Loucy (cell line): ENCODE measurements at regions not wholly inside any gene's neighbourhood (a gene's known extent, or its start where the extent isn't known, plus 50 kb on each side); places are given as distances from the start of the nearest gene placed in this dataset.

Experiments used
- H2AFZ ChIP-seq: fragments of 200-600 bp; sonication (generic); 2 replicates; pipeline ENCODE4 v1.6.0; 2016; ENCODE audit warnings: antibody characterized with exemption, mild to moderate bottlenecking, low read length, moderate library complexity
- H3F3A ChIP-seq: fragments of 200-600 bp; 2 replicates; pipeline ENCODE4 v1.6.0; 2016; ENCODE audit warnings: antibody characterized with exemption, low read depth, mild to moderate bottlenecking
- H3K27me3 ChIP-seq: fragments of 200-600 bp; sonication (generic); 2 replicates; pipeline ENCODE4 v1.6.1; 2014; ENCODE audit warnings: low read length, mild to moderate bottlenecking; ENCODE audit not compliant: insufficient read depth, poor library complexity, severe bottlenecking
- H3K36me3 ChIP-seq: fragments of 200-600 bp; sonication (generic); 2 replicates; pipeline ENCODE4 v1.6.1; 2016; ENCODE audit warnings: low read length; ENCODE audit not compliant: insufficient read depth
- H3K4me1 ChIP-seq: fragments of 200-600 bp; sonication (generic); 2 replicates; pipeline ENCODE4 v1.5.1; 2014; ENCODE audit warnings: low read length, mild to moderate bottlenecking; ENCODE audit not compliant: insufficient read depth, poor library complexity, severe bottlenecking
- H3K4me2 ChIP-seq: fragments of 200-600 bp; sonication (generic); 2 replicates; pipeline ENCODE4 v1.6.0; 2014; ENCODE audit warnings: antibody characterized with exemption, low read length, low read depth, mild to moderate bottlenecking; ENCODE audit not compliant: poor library complexity, severe bottlenecking
- H3K4me3 ChIP-seq: fragments of 200-600 bp; sonication (generic); 2 replicates; pipeline ENCODE4 v1.5.1; 2014; ENCODE audit warnings: low read length, mild to moderate bottlenecking, mixed read lengths; ENCODE audit not compliant: poor library complexity, severe bottlenecking
- H3K79me2 ChIP-seq: fragments of 200-600 bp; sonication (generic); 2 replicates; pipeline ENCODE4 v1.6.1; 2014; ENCODE audit warnings: low read length; ENCODE audit not compliant: insufficient read depth
- H3K9ac ChIP-seq: fragments of 200-600 bp; sonication (generic); 2 replicates; pipeline ENCODE4 v1.6.0; 2014; ENCODE audit warnings: mild to moderate bottlenecking, low read depth, low read length, moderate library complexity; ENCODE audit not compliant: poor library complexity, severe bottlenecking
- H3K9me2 ChIP-seq: fragments of 200-600 bp; sonication (generic); replicated peaks from 2 replicates; pipeline ENCODE4 v1.6.1; 2016; ENCODE audit warnings: low read depth, low read length, mixed read lengths
- H3K9me3 ChIP-seq: fragments of 200-600 bp; sonication (generic); 2 replicates; pipeline ENCODE4 v1.6.1; 2014; ENCODE audit warnings: mild to moderate bottlenecking, antibody characterized with exemption, low read length, low read depth; ENCODE audit not compliant: insufficient read depth
- H4K20me1 ChIP-seq: fragments of 200-600 bp; sonication (generic); 2 replicates; pipeline ENCODE4 v1.6.0; 2014; ENCODE audit warnings: antibody characterized with exemption, low read length, mild to moderate bottlenecking; ENCODE audit not compliant: insufficient read depth, poor library complexity, severe bottlenecking
- EZH2phosphoT487 ChIP-seq: fragments of 200-600 bp; IDR thresholded peaks from 2 replicates; pipeline ENCODE4 v1.6.1; 2018; ENCODE audit warnings: antibody characterized with exemption, mild to moderate bottlenecking, moderate library complexity, borderline replicate concordance
- TF ChIP-seq, protein P1 (sequence below): fragments of 200-600 bp; sonication (generic); conservative IDR thresholded peaks from 2 replicates; pipeline ENCODE4 v1.5.1; 2014; ENCODE audit warnings: mild to moderate bottlenecking, antibody characterized with exemption, low read length

DNA sequence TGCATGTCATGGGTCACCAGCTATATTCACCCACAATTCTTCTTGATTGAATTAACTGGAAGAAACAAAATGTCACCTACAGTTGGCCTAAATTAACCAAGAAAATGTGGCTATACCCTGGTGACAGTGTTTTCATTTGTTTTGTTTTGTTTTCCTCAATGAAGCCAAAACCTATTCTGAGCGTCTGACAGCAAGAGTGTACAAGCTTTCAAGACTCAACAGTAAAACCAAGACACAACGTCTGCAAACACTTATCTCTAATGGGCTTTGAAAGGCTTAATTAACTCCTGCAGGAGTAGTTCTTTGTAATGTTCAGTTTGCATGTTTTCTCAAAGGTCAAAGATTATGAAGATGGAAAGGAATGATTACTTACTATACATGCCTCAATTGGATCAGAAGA, 827.6 kb upstream of the KLHL29 start:
- H3K36me3 ChIP-seq: no peaks in the 10 kb centered on the region
- no peaks in the 10 kb centered on the region for H3K27me3 ChIP-seq
- H3K4me1 ChIP-seq: no peaks in the 10 kb centered on the region
- H3K4me3 ChIP-seq: no peak overlapping the region
- no peaks in the 10 kb centered on the region for H3K9me2 ChIP-seq
- TF ChIP-seq, protein P1, sequence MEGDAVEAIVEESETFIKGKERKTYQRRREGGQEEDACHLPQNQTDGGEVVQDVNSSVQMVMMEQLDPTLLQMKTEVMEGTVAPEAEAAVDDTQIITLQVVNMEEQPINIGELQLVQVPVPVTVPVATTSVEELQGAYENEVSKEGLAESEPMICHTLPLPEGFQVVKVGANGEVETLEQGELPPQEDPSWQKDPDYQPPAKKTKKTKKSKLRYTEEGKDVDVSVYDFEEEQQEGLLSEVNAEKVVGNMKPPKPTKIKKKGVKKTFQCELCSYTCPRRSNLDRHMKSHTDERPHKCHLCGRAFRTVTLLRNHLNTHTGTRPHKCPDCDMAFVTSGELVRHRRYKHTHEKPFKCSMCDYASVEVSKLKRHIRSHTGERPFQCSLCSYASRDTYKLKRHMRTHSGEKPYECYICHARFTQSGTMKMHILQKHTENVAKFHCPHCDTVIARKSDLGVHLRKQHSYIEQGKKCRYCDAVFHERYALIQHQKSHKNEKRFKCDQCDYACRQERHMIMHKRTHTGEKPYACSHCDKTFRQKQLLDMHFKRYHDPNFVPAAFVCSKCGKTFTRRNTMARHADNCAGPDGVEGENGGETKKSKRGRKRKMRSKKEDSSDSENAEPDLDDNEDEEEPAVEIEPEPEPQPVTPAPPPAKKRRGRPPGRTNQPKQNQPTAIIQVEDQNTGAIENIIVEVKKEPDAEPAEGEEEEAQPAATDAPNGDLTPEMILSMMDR: no peak
- TF ChIP-seq EZH2phosphoT487: no peak
- no peaks in the 10 kb centered on the region for H3F3A ChIP-seq
- H4K20me1 ChIP-seq: no peaks in the 10 kb centered on the region
- no peaks in the 10 kb centered on the region for H3K79me2 ChIP-seq
- H3K4me2 ChIP-seq: no peak overlapping the region
- H2AFZ ChIP-seq: no peak overlapping the region
- no peak overlapping the region for H3K9ac ChIP-seq
- no peaks in the 10 kb centered on the region; the same call in 1 of the 2 replicates for H3K9me3 ChIP-seq

DNA sequence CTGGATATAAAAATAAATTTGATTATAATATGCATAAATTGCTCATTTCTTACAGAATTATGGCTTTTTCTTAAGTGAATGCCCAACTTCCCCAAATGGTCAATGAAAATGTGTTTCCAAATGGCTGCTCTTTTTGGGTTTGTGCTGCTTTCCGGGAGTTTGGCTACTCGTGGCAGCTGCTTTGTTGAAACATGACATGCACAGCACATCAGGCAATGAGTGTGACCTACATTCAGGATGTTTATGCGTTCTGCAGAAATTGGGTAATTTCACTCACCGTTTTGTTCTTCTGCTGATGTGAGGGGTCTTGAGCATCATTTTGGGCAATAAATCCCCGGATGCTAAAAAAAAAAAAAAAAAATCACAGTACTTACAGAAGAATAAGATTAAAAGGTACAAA, 825.0 kb upstream of the KLHL29 start:
- no peaks in the 10 kb centered on the region for H3K36me3 ChIP-seq
- no peaks in the 10 kb centered on the region; the same call in 1 of the 2 replicates for H3K9me3 ChIP-seq
- no peak overlapping the region for H3K4me2 ChIP-seq
- H3F3A ChIP-seq: no peaks in the 10 kb centered on the region
- H3K4me3 ChIP-seq: no peak overlapping the region
- no peaks in the 10 kb centered on the region for H3K79me2 ChIP-seq
- no peaks in the 10 kb centered on the region for H3K4me1 ChIP-seq
- H3K27me3 ChIP-seq: no peaks in the 10 kb centered on the region
- no peaks in the 10 kb centered on the region for H4K20me1 ChIP-seq
- H3K9me2 ChIP-seq: no peaks in the 10 kb centered on the region
- H2AFZ ChIP-seq: no peak overlapping the region
- no peak for TF ChIP-seq EZH2phosphoT487
- TF ChIP-seq, protein P1: no peak
- no peak overlapping the region for H3K9ac ChIP-seq

DNA sequence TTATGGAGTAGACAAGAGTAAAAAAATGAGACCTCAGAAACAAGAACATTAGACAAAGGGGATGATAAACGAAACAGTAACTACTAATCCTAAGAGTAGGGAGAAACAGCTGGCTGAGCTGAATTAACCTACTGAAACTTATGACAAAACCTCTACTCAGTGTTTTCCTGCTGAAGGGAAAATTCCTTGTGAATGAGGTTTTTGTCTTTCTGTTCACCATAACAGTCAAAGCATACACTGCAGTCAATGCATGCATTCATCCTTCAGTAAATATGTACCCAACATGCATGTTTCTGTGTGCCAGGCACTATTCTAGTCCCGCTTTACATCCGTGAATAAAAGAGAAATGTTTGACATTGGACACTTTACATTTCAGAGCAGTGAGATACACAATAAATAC, 805.6 kb upstream of the KLHL29 start:
- Histone ChIP-seq H3K4me3 (no peak overlapping the region), H3K27me3 (no peaks in the 10 kb centered on the region), H3K9ac (no peak overlapping the region), H3K36me3 (no peaks in the 10 kb centered on the region), H3K4me2 (no peak overlapping the region), H3K4me1 (no peaks in the 10 kb centered on the region), H3F3A (no peaks in the 10 kb centered on the region), H2AFZ (no peak overlapping the region), H4K20me1 (no peaks in the 10 kb centered on the region), H3K9me2 (no peaks in the 10 kb centered on the region), H3K9me3 (peaks cover 3% of the 10 kb centered on the region; the same call in 1 of the 2 replicates), H3K79me2 (no peaks in the 10 kb centered on the region)
- TF ChIP-seq, protein P1: no peak
- no peak for TF ChIP-seq EZH2phosphoT487
